ENCODE measurements at regions not wholly inside any gene's neighbourhood (a gene's known extent, or its start where the extent isn't known, plus 50 kb on each side); places are given as distances from the start of the nearest gene placed in this dataset.

- Histone ChIP-seq H3K36me3 (ENCODE audit: control insufficient read depth in 2 of 2, insufficient read depth in 2 of 2, low read length in 2 of 2) (no peaks in the 10 kb centered on the region), H3K4me1 (ENCODE audit: control insufficient read depth in 2 of 2, insufficient read depth in 2 of 2, low read length in 2 of 2) (no peaks in the 10 kb centered on the region), H3K9me3 (ENCODE audit: control insufficient read depth in 2 of 2, low read length in 2 of 2) (no peaks in the 10 kb centered on the region), H3K9ac (ENCODE audit: low read depth in 1 of 2, low read length in 2 of 2) (no peak overlapping the region), H3K27ac (ENCODE audit: low read depth in 2 of 2, low read length in 2 of 2) (no peak overlapping the region), H3K4me3 (ENCODE audit: low read length in 2 of 2) (no peak overlapping the region), H3K27me3 (ENCODE audit: control insufficient read depth in 2 of 2, insufficient read depth in 2 of 2, low read length in 2 of 2) (peaks cover 0 to 2% of the 10 kb centered on the region in 2 donors)
These were observed 519.2 kb upstream of the EEF2KMT start for GRCh38 chr16:5616841-5617240.

- Histone ChIP-seq H3K9me3 (ENCODE audit: control insufficient read depth in 2 of 2, low read length in 2 of 2) (no peaks in the 10 kb centered on the region), H3K4me1 (ENCODE audit: control insufficient read depth in 2 of 2, insufficient read depth in 2 of 2, low read length in 2 of 2) (no peaks in the 10 kb centered on the region), H3K36me3 (ENCODE audit: control insufficient read depth in 2 of 2, insufficient read depth in 2 of 2, low read length in 2 of 2) (no peaks in the 10 kb centered on the region), H3K27me3 (ENCODE audit: control insufficient read depth in 2 of 2, insufficient read depth in 2 of 2, low read length in 2 of 2) (peaks cover 0 to 2% of the 10 kb centered on the region in 2 donors), H3K4me3 (ENCODE audit: low read length in 2 of 2) (peak overlapping the region in 1 of 2 donors; percentile 37), H3K9ac (ENCODE audit: low read depth in 1 of 2, low read length in 2 of 2) (no peak overlapping the region), H3K27ac (ENCODE audit: low read depth in 2 of 2, low read length in 2 of 2) (no peak overlapping the region)
These were observed 518.5 kb upstream of the EEF2KMT start for GRCh38 chr16:5615868-5616642.

- H3K36me3 ChIP-seq (ENCODE audit: control insufficient read depth in 2 of 2, insufficient read depth in 2 of 2, low read length in 2 of 2), result no peaks in the 10 kb centered on the region
- no peak overlapping the region for H3K9ac ChIP-seq (ENCODE audit: low read depth in 1 of 2, low read length in 2 of 2)
- H3K27me3 ChIP-seq (ENCODE audit: control insufficient read depth in 2 of 2, insufficient read depth in 2 of 2, low read length in 2 of 2), result no peaks in the 10 kb centered on the region
- H3K4me3 ChIP-seq (ENCODE audit: low read length in 2 of 2), result no peak overlapping the region
- no peaks in the 10 kb centered on the region for H3K4me1 ChIP-seq (ENCODE audit: control insufficient read depth in 2 of 2, insufficient read depth in 2 of 2, low read length in 2 of 2)
- H3K27ac ChIP-seq (ENCODE audit: low read depth in 2 of 2, low read length in 2 of 2), result no peak overlapping the region
- no peaks in the 10 kb centered on the region for H3K9me3 ChIP-seq (ENCODE audit: control insufficient read depth in 2 of 2, low read length in 2 of 2)
These were observed 509.6 kb upstream of the EEF2KMT start for GRCh38 chr16:5607169-5607568.

GRCh38 chr16:5605404-5605803 lies 507.8 kb upstream of the EEF2KMT start:
- Histone ChIP-seq H3K9ac (ENCODE audit: low read depth in 1 of 2, low read length in 2 of 2) (no peak overlapping the region), H3K9me3 (ENCODE audit: control insufficient read depth in 2 of 2, low read length in 2 of 2) (no peaks in the 10 kb centered on the region), H3K27me3 (ENCODE audit: control insufficient read depth in 2 of 2, insufficient read depth in 2 of 2, low read length in 2 of 2) (no peaks in the 10 kb centered on the region), H3K4me1 (ENCODE audit: control insufficient read depth in 2 of 2, insufficient read depth in 2 of 2, low read length in 2 of 2) (no peaks in the 10 kb centered on the region), H3K4me3 (ENCODE audit: low read length in 2 of 2) (no peak overlapping the region), H3K27ac (ENCODE audit: low read depth in 2 of 2, low read length in 2 of 2) (no peak overlapping the region), H3K36me3 (ENCODE audit: control insufficient read depth in 2 of 2, insufficient read depth in 2 of 2, low read length in 2 of 2) (no peaks in the 10 kb centered on the region)

- Histone ChIP-seq H3K4me1 (ENCODE audit: control insufficient read depth in 2 of 2, insufficient read depth in 2 of 2, low read length in 2 of 2) (no peaks in the 10 kb centered on the region), H3K9me3 (ENCODE audit: control insufficient read depth in 2 of 2, low read length in 2 of 2) (no peaks in the 10 kb centered on the region), H3K36me3 (ENCODE audit: control insufficient read depth in 2 of 2, insufficient read depth in 2 of 2, low read length in 2 of 2) (no peaks in the 10 kb centered on the region), H3K4me3 (ENCODE audit: low read length in 2 of 2) (no peak overlapping the region), H3K9ac (ENCODE audit: low read depth in 1 of 2, low read length in 2 of 2) (no peak overlapping the region), H3K27ac (ENCODE audit: low read depth in 2 of 2, low read length in 2 of 2) (no peak overlapping the region), H3K27me3 (ENCODE audit: control insufficient read depth in 2 of 2, insufficient read depth in 2 of 2, low read length in 2 of 2) (no peaks in the 10 kb centered on the region)
These were observed 507.2 kb upstream of the EEF2KMT start for GRCh38 chr16:5604770-5605169.

GRCh38 chr16:5603836-5604235 lies 506.2 kb upstream of the EEF2KMT start:
- no peak overlapping the region for H3K9ac ChIP-seq (ENCODE audit: low read depth in 1 of 2, low read length in 2 of 2)
- no peak overlapping the region for H3K4me3 ChIP-seq (ENCODE audit: low read length in 2 of 2)
- H3K36me3 ChIP-seq (ENCODE audit: control insufficient read depth in 2 of 2, insufficient read depth in 2 of 2, low read length in 2 of 2), result no peaks in the 10 kb centered on the region
- H3K4me1 ChIP-seq (ENCODE audit: control insufficient read depth in 2 of 2, insufficient read depth in 2 of 2, low read length in 2 of 2), result no peaks in the 10 kb centered on the region
- no peaks in the 10 kb centered on the region for H3K9me3 ChIP-seq (ENCODE audit: control insufficient read depth in 2 of 2, low read length in 2 of 2)
- no peak overlapping the region for H3K27ac ChIP-seq (ENCODE audit: low read depth in 2 of 2, low read length in 2 of 2)
- H3K27me3 ChIP-seq (ENCODE audit: control insufficient read depth in 2 of 2, insufficient read depth in 2 of 2, low read length in 2 of 2), result no peaks in the 10 kb centered on the region

- H3K27me3 ChIP-seq (ENCODE audit: control insufficient read depth in 2 of 2, insufficient read depth in 2 of 2, low read length in 2 of 2), result no peaks in the 10 kb centered on the region
- H3K9me3 ChIP-seq (ENCODE audit: control insufficient read depth in 2 of 2, low read length in 2 of 2), result no peaks in the 10 kb centered on the region
- H3K36me3 ChIP-seq (ENCODE audit: control insufficient read depth in 2 of 2, insufficient read depth in 2 of 2, low read length in 2 of 2), result no peaks in the 10 kb centered on the region
- no peak overlapping the region for H3K9ac ChIP-seq (ENCODE audit: low read depth in 1 of 2, low read length in 2 of 2)
- no peak overlapping the region for H3K27ac ChIP-seq (ENCODE audit: low read depth in 2 of 2, low read length in 2 of 2)
- H3K4me1 ChIP-seq (ENCODE audit: control insufficient read depth in 2 of 2, insufficient read depth in 2 of 2, low read length in 2 of 2), result no peaks in the 10 kb centered on the region
- H3K4me3 ChIP-seq (ENCODE audit: low read length in 2 of 2), result no peak overlapping the region
These were observed 504.4 kb upstream of the EEF2KMT start for GRCh38 chr16:5601957-5602356.

GRCh38 chr16:5598793-5599192 lies 501.2 kb upstream of the EEF2KMT start:
- no peak overlapping the region for H3K4me3 ChIP-seq (ENCODE audit: low read length in 2 of 2)
- no peaks in the 10 kb centered on the region for H3K9me3 ChIP-seq (ENCODE audit: control insufficient read depth in 2 of 2, low read length in 2 of 2)
- H3K9ac ChIP-seq (ENCODE audit: low read depth in 1 of 2, low read length in 2 of 2), result no peak overlapping the region
- H3K36me3 ChIP-seq (ENCODE audit: control insufficient read depth in 2 of 2, insufficient read depth in 2 of 2, low read length in 2 of 2), result no peaks in the 10 kb centered on the region
- H3K27ac ChIP-seq (ENCODE audit: low read depth in 2 of 2, low read length in 2 of 2), result no peak overlapping the region
- H3K4me1 ChIP-seq (ENCODE audit: control insufficient read depth in 2 of 2, insufficient read depth in 2 of 2, low read length in 2 of 2), result no peaks in the 10 kb centered on the region
- no peaks in the 10 kb centered on the region for H3K27me3 ChIP-seq (ENCODE audit: control insufficient read depth in 2 of 2, insufficient read depth in 2 of 2, low read length in 2 of 2)

GRCh38 chr16:5595849-5596248 lies 498.3 kb upstream of the EEF2KMT start:
- Histone ChIP-seq H3K27ac (ENCODE audit: low read depth in 2 of 2, low read length in 2 of 2) (no peak overlapping the region), H3K4me3 (ENCODE audit: low read length in 2 of 2) (no peak overlapping the region), H3K9ac (ENCODE audit: low read depth in 1 of 2, low read length in 2 of 2) (no peak overlapping the region), H3K4me1 (ENCODE audit: control insufficient read depth in 2 of 2, insufficient read depth in 2 of 2, low read length in 2 of 2) (no peaks in the 10 kb centered on the region), H3K36me3 (ENCODE audit: control insufficient read depth in 2 of 2, insufficient read depth in 2 of 2, low read length in 2 of 2) (no peaks in the 10 kb centered on the region), H3K27me3 (ENCODE audit: control insufficient read depth in 2 of 2, insufficient read depth in 2 of 2, low read length in 2 of 2) (no peaks in the 10 kb centered on the region), H3K9me3 (ENCODE audit: control insufficient read depth in 2 of 2, low read length in 2 of 2) (no peaks in the 10 kb centered on the region)

GRCh38 chr16:5590416-5590815 lies 492.8 kb upstream of the EEF2KMT start:
- Histone ChIP-seq H3K9me3 (ENCODE audit: control insufficient read depth in 2 of 2, low read length in 2 of 2) (no peaks in the 10 kb centered on the region), H3K36me3 (ENCODE audit: control insufficient read depth in 2 of 2, insufficient read depth in 2 of 2, low read length in 2 of 2) (no peaks in the 10 kb centered on the region), H3K9ac (ENCODE audit: low read depth in 1 of 2, low read length in 2 of 2) (no peak overlapping the region), H3K27me3 (ENCODE audit: control insufficient read depth in 2 of 2, insufficient read depth in 2 of 2, low read length in 2 of 2) (no peaks in the 10 kb centered on the region), H3K27ac (ENCODE audit: low read depth in 2 of 2, low read length in 2 of 2) (no peak overlapping the region), H3K4me1 (ENCODE audit: control insufficient read depth in 2 of 2, insufficient read depth in 2 of 2, low read length in 2 of 2) (no peaks in the 10 kb centered on the region), H3K4me3 (ENCODE audit: low read length in 2 of 2) (no peak overlapping the region)
